H1 (cell line): ENCODE measurements at regions not wholly inside any gene's neighbourhood (a gene's known extent, or its start where the extent isn't known, plus 50 kb on each side); places are given as distances from the start of the nearest gene placed in this dataset.

ENCODE experiments used
- CTCF ChIA-PET: fragments of 300-600 bp; sonication (Branson Sonifier 250); formaldehyde crosslinking; loops from one replicate; lab custom pipeline; 2021; ENCODE audit not compliant: partially characterized antibody; lab: Charles Lee
- POLR2A ChIA-PET: fragments of 300-600 bp; sonication (Branson Sonifier 250); formaldehyde crosslinking; loops from one replicate; lab custom pipeline; 2021; ENCODE audit warnings: inconsistent platforms; ENCODE audit not compliant: partially characterized antibody; lab: Charles Lee
- DNase-seq, 2 experiments: peaks; one replicate each; pipeline versions ENCODE4 v3.0.0 to v3.0.0-alpha.2; 2010 to 2022; ENCODE audit warnings: low spot score in 2 of 2, low read depth in 1 of 2, mixed read lengths in 1 of 2
- FAIRE-seq: peaks from 2 replicates; lab custom pipeline; 2011; peaks lifted over from hg19 to GRCh38; lab: Jason Lieb, UNC
- H2AFZ ChIP-seq: 2 replicates; pipeline ENCODE4 v1.8.1; 2012; ENCODE audit warnings: low read length, inconsistent platforms
- H2AK5ac ChIP-seq: 2 replicates; pipeline ENCODE4 v1.6.1; 2013; ENCODE audit warnings: low read depth, low read length
- H2BK120ac ChIP-seq: replicated peaks from 2 replicates; pipeline ENCODE3; 2013; ENCODE audit warnings: low read depth, low read length, inconsistent platforms
- H2BK12ac ChIP-seq: 2 replicates; pipeline ENCODE4 v1.6.1; 2013; ENCODE audit warnings: low read depth, low read length
- H2BK15ac ChIP-seq: 2 replicates; pipeline ENCODE4 v1.6.1; 2013; ENCODE audit warnings: low read length
- H2BK20ac ChIP-seq: 2 replicates; pipeline ENCODE4 v1.6.1; 2013; ENCODE audit warnings: low read length
- H2BK5ac ChIP-seq: 2 replicates; pipeline ENCODE4 v1.6.1; 2013; ENCODE audit warnings: low read depth, low read length
- H3K14ac ChIP-seq: 2 replicates; pipeline ENCODE4 v1.6.1; 2013; ENCODE audit warnings: inconsistent platforms; ENCODE audit not compliant: insufficient read length
- H3K18ac ChIP-seq: 2 replicates; pipeline ENCODE4 v1.6.1; 2013; ENCODE audit warnings: low read length; ENCODE audit errors: extremely low read depth
- H3K23ac ChIP-seq: 2 replicates; pipeline ENCODE4 v1.6.1; 2013; ENCODE audit warnings: inconsistent platforms; ENCODE audit not compliant: insufficient read length
- H3K23me2 ChIP-seq: 2 replicates; pipeline ENCODE4 v1.6.1; 2013; ENCODE audit warnings: low read depth, low read length
- H3K27ac ChIP-seq: 2 replicates; pipeline ENCODE4 v1.6.1; 2011; ENCODE audit warnings: low read depth, low read length, inconsistent platforms
- H3K27me3 ChIP-seq, 4 experiments: replicated peaks in 1 of 4; 1 replicate in 1 of 4; 2 replicates in 3 of 4; pipeline versions ENCODE4 v1.6.1 to v1.8.1; 2011 to 2013; ENCODE audit warnings: low read length in 3 of 4, mild to moderate bottlenecking in 3 of 4, inconsistent platforms in 2 of 4, mixed read lengths in 2 of 4, moderate library complexity in 1 of 4; ENCODE audit not compliant: control insufficient read depth in 3 of 4, insufficient read depth in 3 of 4; ENCODE audit errors: extremely low read depth in 1 of 4
- H3K36me3 ChIP-seq, 4 experiments: 2 replicates each; pipeline versions ENCODE4 v1.6.1 to v1.8.1; 2011 to 2013; ENCODE audit warnings: mild to moderate bottlenecking in 4 of 4, low read length in 3 of 4, moderate library complexity in 2 of 4, control low read depth in 1 of 4, inconsistent platforms in 1 of 4; ENCODE audit not compliant: insufficient read depth in 4 of 4, control insufficient read depth in 2 of 4
- H3K4ac ChIP-seq: replicated peaks from 2 replicates; pipeline ENCODE3; 2013; ENCODE audit warnings: low read length, low read depth, mixed read lengths, inconsistent platforms; ENCODE audit not compliant: insufficient read length
- H3K4me1 ChIP-seq, 4 experiments: replicated peaks in 1 of 4; 1 replicate in 1 of 4; 2 replicates in 3 of 4; pipeline versions ENCODE4 v1.6.1 to v1.8.1; 2011 to 2013; ENCODE audit warnings: low read length in 3 of 4, inconsistent platforms in 2 of 4, mixed read lengths in 1 of 4; ENCODE audit not compliant: insufficient read depth in 4 of 4, control insufficient read depth in 3 of 4
- H3K4me2 ChIP-seq, 2 experiments: 2 replicates each; pipeline versions ENCODE4 v1.6.1 to v1.8.1; 2011 to 2013; ENCODE audit warnings: low read depth in 2 of 2, low read length in 2 of 2, control low read depth in 1 of 2, inconsistent platforms in 1 of 2, mild to moderate bottlenecking in 1 of 2; ENCODE audit not compliant: insufficient read depth in 1 of 2
- H3K4me3 ChIP-seq, 4 experiments: fragments of 200-600, 300-600 bp in 1 of 4; sonication (generic), shearing (Covaris generic), sonication (Bioruptor Twin) in 1 of 4; 2 replicates each; pipeline versions ENCODE4 v1.5.1 to v1.8.1; 2011 to 2016; ENCODE audit warnings: low read length in 4 of 4, low read depth in 3 of 4, control low read depth in 2 of 4, inconsistent platforms in 2 of 4, mild to moderate bottlenecking in 2 of 4, mixed read lengths in 1 of 4, moderate library complexity in 1 of 4; ENCODE audit not compliant: insufficient read depth in 2 of 4; ENCODE audit errors: extremely low read depth in 1 of 4
- H3K56ac ChIP-seq: replicated peaks from 2 replicates; pipeline ENCODE3; 2013; ENCODE audit warnings: low read depth, mild to moderate bottlenecking, mixed read lengths, low read length, inconsistent platforms; ENCODE audit not compliant: insufficient read length
- H3K79me1 ChIP-seq: 2 replicates; pipeline ENCODE4 v1.6.1; 2013; ENCODE audit warnings: low read depth, low read length, control low read depth
- H3K79me2 ChIP-seq, 2 experiments: 2 replicates each; pipeline versions ENCODE4 v1.6.1 to v1.8.1; 2012 to 2013; ENCODE audit warnings: low read length in 2 of 2, mild to moderate bottlenecking in 2 of 2, inconsistent platforms in 1 of 2; ENCODE audit not compliant: insufficient read depth in 2 of 2, control insufficient read depth in 1 of 2
- H3K9ac ChIP-seq, 4 experiments: replicated peaks in 1 of 4; 1 replicate in 1 of 4; 2 replicates in 3 of 4; pipeline versions ENCODE4 v1.6.1 to v1.8.1; 2011 to 2013; ENCODE audit warnings: low read depth in 3 of 4, low read length in 3 of 4, control low read depth in 2 of 4, mild to moderate bottlenecking in 2 of 4, moderate library complexity in 2 of 4, inconsistent platforms in 1 of 4; ENCODE audit errors: extremely low read depth in 1 of 4
- H3K9me3 ChIP-seq, 2 experiments: 2 replicates each; pipeline versions ENCODE4 v1.6.1 to v1.8.1; 2012 to 2013; ENCODE audit warnings: mild to moderate bottlenecking in 2 of 2, moderate library complexity in 2 of 2, control low read depth in 1 of 2, inconsistent platforms in 1 of 2, low read depth in 1 of 2, low read length in 1 of 2, mixed read lengths in 1 of 2; ENCODE audit not compliant: insufficient read depth in 2 of 2
- H4K20me1 ChIP-seq, 2 experiments: replicated peaks in 1 of 2; 2 replicates each; pipeline versions ENCODE3 to v1.8.1; 2011 to 2013; ENCODE audit warnings: inconsistent platforms in 2 of 2, low read length in 2 of 2, mild to moderate bottlenecking in 1 of 2; ENCODE audit not compliant: insufficient read depth in 2 of 2, control insufficient read depth in 1 of 2
- H4K5ac ChIP-seq: 2 replicates; pipeline ENCODE4 v1.6.1; 2013; ENCODE audit warnings: low read length, low read depth, mixed read lengths, inconsistent platforms; ENCODE audit not compliant: insufficient read length
- H4K8ac ChIP-seq: 2 replicates; pipeline ENCODE4 v1.8.0; 2013; ENCODE audit warnings: mild to moderate bottlenecking, moderate library complexity, low read length, inconsistent platforms; ENCODE audit not compliant: insufficient read depth; ENCODE audit errors: extremely low read depth
- H4K91ac ChIP-seq: replicated peaks from 2 replicates; pipeline ENCODE3; 2013; ENCODE audit warnings: low read length, mixed read lengths, inconsistent platforms; ENCODE audit not compliant: insufficient read length
- BACH1 ChIP-seq: IDR thresholded peaks from 2 replicates; pipeline ENCODE4 v1.6.1; 2012; ENCODE audit warnings: low read length, improper control_type of control experiment
- BCL11A ChIP-seq, 2 experiments: IDR thresholded peaks; one replicate each; pipeline ENCODE4 v1.6.1; 2011; ENCODE audit warnings: low read depth in 2 of 2, low read length in 2 of 2, mild to moderate bottlenecking in 2 of 2
- CREB1 ChIP-seq: IDR thresholded peaks from 2 replicates; pipeline ENCODE4 v1.6.1; 2012; ENCODE audit warnings: inconsistent platforms
- FOSL1 ChIP-seq: IDR thresholded peaks from 2 replicates; pipeline ENCODE4 v1.6.1; 2011; ENCODE audit warnings: mild to moderate bottlenecking, low read depth, low read length, moderate library complexity; ENCODE audit not compliant: insufficient read depth
- MAFK ChIP-seq: IDR thresholded peaks from 2 replicates; pipeline ENCODE4 v1.6.1; 2012; ENCODE audit warnings: low read depth, mild to moderate bottlenecking, improper control_type of control experiment, low read length
- POLR2A ChIP-seq, 2 experiments: IDR thresholded peaks; 1 replicate in 1 of 2; 2 replicates in 1 of 2; pipeline ENCODE4 v1.6.1; 2011; ENCODE audit warnings: low read depth in 2 of 2, low read length in 2 of 2, mild to moderate bottlenecking in 2 of 2; ENCODE audit errors: control extremely low read depth in 1 of 2
- POU5F1 ChIP-seq: IDR thresholded peaks from 2 replicates; pipeline ENCODE4 v1.6.1; 2011; ENCODE audit warnings: low read depth, mild to moderate bottlenecking, low read length, moderate library complexity
- SIX5 ChIP-seq: IDR thresholded peaks from 2 replicates; pipeline ENCODE4 v1.6.1; 2011; ENCODE audit warnings: mild to moderate bottlenecking, low read depth, low read length
- SP1 ChIP-seq: IDR thresholded peaks from 2 replicates; pipeline ENCODE4 v1.6.1; 2011; ENCODE audit warnings: low read depth, low read length
- TBP ChIP-seq: IDR thresholded peaks from 2 replicates; pipeline ENCODE4 v1.6.1; 2011; ENCODE audit warnings: low read depth, low read length, improper control_type of control experiment
- TEAD4 ChIP-seq: IDR thresholded peaks from 2 replicates; pipeline ENCODE4 v1.6.1; 2012; ENCODE audit warnings: low read depth, low read length, inconsistent platforms, mixed read lengths
- WGBS, 2 experiments: shearing (Covaris generic) in 1 of 2; methylation state at CpG; one replicate each; pipeline versions ENCODE4 v1.1.6 to v1.1.7; 2013 to 2015; ENCODE audit warnings: low lambda C conversion rate in 2 of 2, mixed read lengths in 2 of 2, inconsistent platforms in 1 of 2, low coverage in 1 of 2, missing lambda C conversion rate in 1 of 2; ENCODE audit not compliant: insufficient replicate concordance in 2 of 2, insufficient coverage in 1 of 2, insufficient read length in 1 of 2; ENCODE audit errors: extremely low coverage in 1 of 2, missing lambda C conversion rate in 1 of 2; 5-methylcytosine and 5-hydroxymethylcytosine counted together
- TF ChIP-seq, protein P1 (sequence below): IDR thresholded peaks from 2 replicates; pipeline ENCODE4 v1.6.1; 2012; ENCODE audit warnings: low read length, inconsistent platforms
- TF ChIP-seq, protein P2 (sequence below): IDR thresholded peaks from 2 replicates; pipeline ENCODE4 v1.6.1; 2011; ENCODE audit warnings: low read depth, mild to moderate bottlenecking, low read length; ENCODE audit not compliant: insufficient read depth

DNA sequence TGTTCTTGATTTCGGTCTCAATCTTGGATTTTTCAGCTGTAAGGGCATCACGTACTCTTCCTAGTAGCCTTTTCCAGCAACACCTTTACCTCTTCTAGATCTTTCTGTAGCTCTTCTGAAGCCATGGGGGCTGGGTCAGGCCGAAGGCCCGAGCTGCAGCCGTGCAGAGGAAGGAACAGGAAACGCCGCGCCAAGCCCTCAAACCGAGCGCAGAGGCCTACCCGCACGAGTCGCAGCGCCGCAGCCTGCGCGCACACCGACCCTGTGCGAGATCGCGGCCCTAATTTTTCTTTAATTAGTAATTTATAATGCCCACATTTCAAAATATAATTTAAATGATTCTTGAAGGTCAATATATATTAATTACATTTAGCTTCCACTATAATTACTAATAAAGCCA lies 483.8 kb downstream of the NUP35 start:
- Histone ChIP-seq H3K9me3 (no peaks in the 10 kb centered on the region), H3K27ac (no peak overlapping the region), H2BK5ac (no peak overlapping the region), H3K56ac (no peak overlapping the region), H2BK120ac (no peak overlapping the region), H2BK12ac (no peak overlapping the region), H2AK5ac (no peak overlapping the region), H3K4me2 (no peak overlapping the region), H3K9ac (no peak overlapping the region), H3K14ac (no peak overlapping the region), H3K79me1 (no peaks in the 10 kb centered on the region), H3K4me3 (no peak overlapping the region), H4K20me1 (no peaks in the 10 kb centered on the region), H2BK15ac (no peak overlapping the region), H2BK20ac (no peak overlapping the region), H3K23ac (no peak overlapping the region), H4K91ac (no peak overlapping the region), H4K5ac (no peak overlapping the region), H3K4me1 (peaks cover 0 to 2% (median 0%) of the 10 kb centered on the region in 4 experiments; a peak in 2 of 7 replicates), H3K4ac (no peak overlapping the region), H3K18ac (no peak overlapping the region), H4K8ac (no peak overlapping the region), H3K36me3 (no peaks in the 10 kb centered on the region), H2AFZ (no peak overlapping the region), H3K79me2 (no peaks in the 10 kb centered on the region), H3K23me2 (no peaks in the 10 kb centered on the region), H3K27me3 (no peaks in the 10 kb centered on the region)
- ChIA-PET POLR2A (no interaction called here), CTCF (interaction anchor here (0.8 to 1.7 kb wide), 5 partner anchors 9 to 358 kb away, joined by 3 to 4 read pairs (median 4); no protein-coding TSS in a partner anchor)
- no peak for TF ChIP-seq POLR2A (IDR thresholded peaks at IDR 0.05; ENCODE audit: control extremely low read depth in 1 of 2, low read depth in 2 of 2, low read length in 2 of 2)
- TF ChIP-seq SP1: no peak
- TF ChIP-seq MAFK: no peak
- no peak for TF ChIP-seq CREB1
- no peak for TF ChIP-seq BCL11A (IDR thresholded peaks at IDR 0.05; ENCODE audit: low read depth in 2 of 2, low read length in 2 of 2)
- no peak for TF ChIP-seq TEAD4
- no peak for TF ChIP-seq BACH1
- no peak for TF ChIP-seq FOSL1
- TF ChIP-seq TBP: no peak
- TF ChIP-seq, protein P1, sequence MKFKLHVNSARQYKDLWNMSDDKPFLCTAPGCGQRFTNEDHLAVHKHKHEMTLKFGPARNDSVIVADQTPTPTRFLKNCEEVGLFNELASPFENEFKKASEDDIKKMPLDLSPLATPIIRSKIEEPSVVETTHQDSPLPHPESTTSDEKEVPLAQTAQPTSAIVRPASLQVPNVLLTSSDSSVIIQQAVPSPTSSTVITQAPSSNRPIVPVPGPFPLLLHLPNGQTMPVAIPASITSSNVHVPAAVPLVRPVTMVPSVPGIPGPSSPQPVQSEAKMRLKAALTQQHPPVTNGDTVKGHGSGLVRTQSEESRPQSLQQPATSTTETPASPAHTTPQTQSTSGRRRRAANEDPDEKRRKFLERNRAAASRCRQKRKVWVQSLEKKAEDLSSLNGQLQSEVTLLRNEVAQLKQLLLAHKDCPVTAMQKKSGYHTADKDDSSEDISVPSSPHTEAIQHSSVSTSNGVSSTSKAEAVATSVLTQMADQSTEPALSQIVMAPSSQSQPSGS: no peak
- TF ChIP-seq SIX5: no peak
- no peak for TF ChIP-seq POU5F1
- TF ChIP-seq, protein P2, sequence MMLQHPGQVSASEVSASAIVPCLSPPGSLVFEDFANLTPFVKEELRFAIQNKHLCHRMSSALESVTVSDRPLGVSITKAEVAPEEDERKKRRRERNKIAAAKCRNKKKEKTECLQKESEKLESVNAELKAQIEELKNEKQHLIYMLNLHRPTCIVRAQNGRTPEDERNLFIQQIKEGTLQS: no peak
- 97% methylated on average over 19 of the region's 21 CpGs; no CpG with 5 or more reads in 1 of the 2 experiments for WGBS, 2 experiments
- DNase-seq: no peak
- FAIRE-seq: no peak
